NCI-H146 (cell line): ENCODE measurements at regions not wholly inside any gene's neighbourhood (a gene's known extent, or its start where the extent isn't known, plus 50 kb on each side); places are given as distances from the start of the nearest gene placed in this dataset.
A peak's percentile ranks its signal among the peaks of the same experiment; 100 is the strongest.

Experiments used
- DNase-seq: peaks from one replicate; lab custom pipeline; 2025; lab: John Stamatoyannopoulos, UW

DNA sequence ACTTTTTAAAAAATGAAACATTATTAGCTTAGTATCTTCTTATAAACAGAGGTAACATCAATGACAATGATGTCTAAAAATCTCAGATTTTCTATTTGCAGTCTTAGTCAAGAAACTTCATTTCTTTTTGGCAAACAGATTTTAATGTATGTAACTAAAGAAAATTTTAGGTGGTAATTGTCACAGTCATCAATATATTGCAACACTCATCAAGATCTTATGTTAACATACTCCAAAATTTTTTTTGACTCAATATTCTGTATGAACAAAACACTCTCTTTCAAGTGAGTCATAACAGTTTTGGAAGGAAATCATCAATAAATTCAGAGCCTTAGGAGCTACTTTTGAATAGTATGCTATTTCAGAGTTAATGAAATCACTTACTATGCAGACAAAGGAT lies 1507.6 kb downstream of the SLITRK1 start:
- DNase-seq = no peak

GRCh38 chr13:82370316-82370715 lies 1512.0 kb downstream of the SLITRK1 start:
- no peak for DNase-seq

- DNase-seq = no peak
Observed at GRCh38 chr13:82364525-82364924, 1517.7 kb downstream of the SLITRK1 start.

GRCh38 chr13:82358284-82358683 lies 1524.0 kb downstream of the SLITRK1 start:
- DNase-seq = no peak

DNA sequence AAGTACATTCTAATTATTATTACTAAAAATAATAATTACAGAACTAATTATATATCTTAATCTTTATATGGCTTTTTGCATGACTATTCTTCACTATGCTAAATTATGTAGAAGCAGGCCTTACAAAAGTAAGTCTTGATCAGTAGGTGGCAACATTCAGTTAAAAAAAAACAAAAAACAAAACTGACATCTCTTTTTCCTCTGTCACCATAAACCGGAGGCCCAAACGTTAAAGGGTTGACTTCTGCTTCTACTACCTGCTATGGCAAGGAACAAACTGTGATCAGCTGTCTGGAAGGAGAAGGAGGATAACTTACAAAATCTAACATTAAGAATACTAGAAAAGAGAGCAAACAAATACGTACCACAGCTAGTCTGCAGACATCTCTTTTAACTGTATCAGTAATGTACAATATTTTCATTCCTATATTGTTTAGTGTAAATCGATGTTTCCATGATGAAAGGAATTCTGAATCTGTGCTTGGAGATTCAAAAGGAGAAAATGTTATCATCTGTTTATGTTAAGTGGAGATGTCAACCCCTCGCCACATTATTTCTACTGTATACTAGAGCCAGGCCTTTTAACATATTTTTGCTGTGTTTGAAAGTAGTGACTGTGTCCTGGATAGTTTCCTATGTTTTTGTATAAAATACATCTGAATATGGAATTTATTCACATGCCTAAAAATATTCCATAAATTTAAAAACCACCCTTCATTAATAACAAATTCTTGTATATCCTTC lies 1525.4 kb downstream of the SLITRK1 start:
- DNase-seq = no peak

- no peak for DNase-seq
Observed at GRCh38 chr13:82344867-82345266, 1537.4 kb downstream of the SLITRK1 start.

GRCh38 chr13:82341116-82341515 lies 1541.2 kb downstream of the SLITRK1 start:
- no peak for DNase-seq

DNA sequence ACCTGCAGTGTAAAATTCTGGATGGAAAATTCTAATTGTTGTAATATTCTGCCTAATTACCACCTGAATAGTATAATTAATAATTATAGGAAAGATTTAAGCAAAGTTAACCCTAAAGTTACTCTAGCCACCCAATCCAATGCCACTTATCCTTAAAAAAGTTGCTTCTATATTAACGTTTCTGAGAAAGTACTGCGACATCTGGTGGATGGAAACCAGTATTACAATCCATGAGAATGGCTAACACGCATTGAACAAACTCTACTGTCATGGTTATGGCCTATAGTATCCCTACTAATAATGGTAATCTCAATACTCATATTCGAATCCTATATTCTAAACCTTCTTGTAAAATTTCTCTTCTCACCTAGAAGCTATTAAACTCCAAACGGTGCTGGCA lies 1551.8 kb downstream of the SLITRK1 start:
- DNase-seq = no peak

DNA sequence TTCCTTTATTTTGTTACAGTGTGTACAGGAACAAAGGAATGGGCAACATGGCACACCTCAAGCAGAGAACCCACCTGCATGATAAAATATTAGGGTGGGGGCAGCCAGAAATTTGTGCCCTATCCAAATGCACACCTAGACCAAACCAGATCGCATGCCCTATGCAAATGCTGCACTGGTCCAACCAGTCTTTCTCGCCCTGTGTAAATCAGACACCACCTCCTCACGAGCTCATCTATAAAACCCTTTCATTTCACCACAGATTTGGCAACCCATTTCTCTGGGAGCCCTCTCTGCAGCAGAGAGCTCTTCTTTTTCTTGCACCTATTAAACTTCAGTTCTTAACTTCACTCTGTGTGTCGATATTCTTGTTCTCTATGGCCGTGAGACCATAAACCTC lies 1559.2 kb downstream of the SLITRK1 start:
- peak; percentile 6 for DNase-seq

GRCh38 chr13:82305588-82305987 lies 1576.7 kb downstream of the SLITRK1 start:
- DNase-seq = no peak

- no peak for DNase-seq
Observed at GRCh38 chr13:82298106-82298505, 1584.2 kb downstream of the SLITRK1 start.

DNA sequence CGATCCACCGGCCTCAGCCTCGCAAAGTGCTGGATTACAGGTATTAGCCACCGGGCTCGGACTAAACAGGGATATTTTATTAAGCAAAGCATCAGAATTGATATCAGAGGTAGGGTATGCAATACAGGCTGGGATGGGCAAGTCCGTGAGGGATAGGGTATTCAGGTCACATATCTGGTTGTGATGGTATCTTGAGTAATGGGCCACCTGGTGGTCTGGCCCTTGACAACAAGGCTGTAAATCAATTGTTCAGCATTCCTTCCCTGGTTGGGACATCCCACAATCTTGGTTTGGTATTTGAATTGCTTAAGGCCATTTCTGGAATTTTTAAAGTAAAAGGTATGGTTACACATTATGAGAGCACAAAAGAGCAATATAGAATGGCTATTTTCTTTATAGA lies 1588.0 kb downstream of the SLITRK1 start:
- no peak for DNase-seq

DNA sequence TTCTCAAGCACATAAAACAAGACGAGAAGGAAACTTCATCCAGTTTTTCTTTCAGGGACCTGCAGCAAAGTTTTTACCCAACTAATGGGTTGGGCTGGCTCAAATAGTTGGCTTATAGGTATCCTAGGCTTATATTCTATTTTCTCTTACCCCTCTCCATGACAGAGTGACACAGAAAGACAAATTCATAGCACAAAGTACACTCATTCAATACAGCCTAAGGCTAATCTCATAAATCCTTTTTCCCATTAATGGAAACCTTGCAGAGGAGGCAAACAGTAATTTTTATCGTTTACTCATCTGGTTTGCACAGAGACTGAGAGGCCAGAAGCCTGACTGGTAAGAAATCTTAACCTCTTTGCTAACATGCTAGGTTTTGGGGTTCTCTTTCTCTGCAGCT lies 1589.9 kb downstream of the SLITRK1 start:
- no peak for DNase-seq

DNA sequence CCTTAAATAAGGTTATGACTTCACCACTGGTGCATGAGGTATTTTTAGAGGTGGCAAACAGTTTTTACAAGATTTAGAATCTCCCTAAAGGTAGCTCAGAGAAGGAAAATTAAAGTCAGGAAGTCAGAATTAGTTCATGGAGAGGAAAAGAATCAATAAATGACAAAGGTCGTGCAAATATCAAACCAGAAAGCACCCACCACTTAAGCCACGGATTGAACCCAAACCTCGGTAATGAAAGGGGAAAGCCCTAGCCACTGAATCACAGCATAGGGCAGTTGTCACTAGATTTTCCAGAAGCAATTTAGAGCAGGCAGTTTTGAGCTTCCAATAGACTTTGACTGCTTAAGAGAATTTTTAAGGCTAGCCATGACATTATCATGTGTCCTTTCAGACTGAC lies 1590.4 kb downstream of the SLITRK1 start:
- DNase-seq = no peak

DNA sequence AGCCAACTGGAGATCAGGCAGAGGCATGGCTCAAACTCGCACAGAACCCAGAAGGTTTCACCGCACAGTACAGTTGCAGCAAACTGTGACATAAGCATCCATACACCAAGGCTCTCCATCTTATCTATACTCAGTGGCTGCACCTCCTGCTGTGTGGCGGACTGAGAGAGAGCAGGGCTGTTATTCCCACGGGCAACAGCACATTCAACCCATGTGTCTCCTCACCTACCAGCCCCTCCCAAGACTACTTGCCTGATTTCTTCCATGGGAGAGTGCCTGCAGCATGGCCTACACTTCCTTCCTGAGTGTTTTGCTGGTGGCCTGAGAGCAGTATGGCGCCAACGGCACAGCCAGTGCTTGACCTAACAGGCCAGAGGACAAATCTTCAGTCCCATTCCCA lies 1606.6 kb downstream of the SLITRK1 start:
- no peak for DNase-seq

DNA sequence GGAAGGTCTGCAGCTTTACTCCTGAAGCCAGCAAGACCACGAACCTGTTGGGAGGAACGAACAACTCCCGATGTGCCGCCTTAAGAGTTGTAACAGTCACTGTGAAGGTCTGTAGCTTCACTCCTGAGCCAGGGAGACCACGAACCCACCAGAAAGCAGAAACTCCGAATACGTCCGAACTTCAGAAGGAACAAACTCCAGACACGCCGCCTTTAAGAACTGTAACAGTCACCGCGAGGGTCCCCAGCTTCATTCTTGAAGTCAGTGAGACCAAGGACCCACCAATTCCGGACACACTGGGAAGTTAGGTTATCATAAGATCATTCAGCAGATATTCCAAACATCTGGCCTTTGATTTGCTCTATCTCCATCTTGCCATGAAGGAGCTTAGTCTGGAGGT lies 1623.0 kb downstream of the SLITRK1 start:
- DNase-seq = no peak

GRCh38 chr13:82257790-82258507 lies 1624.3 kb downstream of the SLITRK1 start:
- DNase-seq = no peak

DNA sequence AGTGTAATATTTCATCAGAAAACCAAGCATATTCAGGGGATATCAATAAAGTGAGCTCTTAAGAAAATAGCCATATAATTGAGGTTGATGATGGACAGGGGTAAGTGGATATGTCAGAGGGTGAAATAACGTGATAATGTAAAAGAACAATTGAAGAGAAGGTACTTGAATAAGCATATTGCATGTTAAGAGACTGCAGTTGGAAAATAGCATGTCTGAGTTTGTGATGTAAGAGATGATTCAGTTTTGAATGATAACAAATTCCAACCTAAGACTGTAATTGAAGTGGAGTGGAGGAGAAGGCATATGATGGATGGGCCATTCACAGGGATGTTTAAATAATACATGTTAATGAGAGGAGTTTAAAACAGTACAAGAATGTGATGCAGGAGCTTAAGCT lies 1633.5 kb downstream of the SLITRK1 start:
- no peak for DNase-seq

DNA sequence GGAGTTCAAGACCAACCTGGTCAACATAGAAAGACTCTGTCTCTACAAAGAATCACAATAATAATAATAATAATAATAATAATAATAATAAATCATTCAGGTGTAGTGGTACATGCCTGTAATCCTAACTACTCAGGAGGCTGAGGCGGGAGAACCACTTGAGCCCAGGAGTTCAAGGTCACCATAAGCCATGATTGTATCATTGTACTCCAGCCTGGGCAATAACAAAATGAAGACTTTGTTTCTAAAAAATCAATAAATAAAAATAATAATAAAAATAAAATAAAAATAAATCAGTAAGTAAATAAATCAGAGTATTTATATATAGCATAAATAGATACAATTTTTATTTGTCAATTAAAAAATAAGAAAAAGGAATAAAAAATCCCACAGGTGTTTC lies 1636.4 kb downstream of the SLITRK1 start:
- DNase-seq = no peak

- no peak for DNase-seq
Observed at GRCh38 chr13:82224806-82225205, 1657.5 kb downstream of the SLITRK1 start.

GRCh38 chr13:82221621-82222020 lies 1660.7 kb downstream of the SLITRK1 start:
- DNase-seq = no peak

DNA sequence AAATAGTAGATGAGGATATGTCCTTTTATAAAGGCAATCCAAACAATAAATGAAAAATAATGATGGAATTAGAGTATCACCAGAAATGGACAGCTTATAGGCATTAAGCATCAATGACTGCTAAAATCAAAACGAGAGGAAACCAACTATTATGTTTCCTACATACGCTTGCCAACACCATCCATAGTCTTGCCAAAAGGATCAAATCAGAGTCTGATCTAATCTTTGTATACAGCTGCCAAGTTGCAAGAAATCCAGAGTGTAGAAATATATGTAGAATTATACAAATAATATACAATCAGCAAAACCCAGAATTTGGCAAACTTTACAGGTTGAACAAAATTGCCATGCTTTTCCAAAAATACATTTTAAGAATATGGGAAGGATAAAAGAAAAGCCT lies 1661.6 kb downstream of the SLITRK1 start:
- no peak for DNase-seq

DNA sequence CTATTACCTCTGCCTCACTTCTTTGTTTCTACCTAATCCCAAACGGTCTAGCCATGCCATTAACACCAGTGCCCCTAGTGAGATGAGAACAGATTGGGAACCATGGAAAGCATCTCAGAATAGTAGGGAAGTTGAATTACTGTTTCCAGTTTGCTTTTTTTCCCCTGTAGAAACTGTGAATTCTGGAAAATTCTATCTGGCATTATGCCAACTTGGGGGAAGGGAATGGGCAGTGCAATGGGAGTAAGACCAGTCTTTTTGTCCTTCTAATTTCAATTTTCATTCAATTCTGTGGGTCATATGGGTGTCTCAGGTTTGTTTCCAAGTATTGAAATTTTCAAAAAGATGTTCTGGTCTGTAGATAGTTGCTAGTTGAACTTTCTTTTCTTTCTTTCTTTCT lies 1666.1 kb downstream of the SLITRK1 start:
- DNase-seq = no peak

DNA sequence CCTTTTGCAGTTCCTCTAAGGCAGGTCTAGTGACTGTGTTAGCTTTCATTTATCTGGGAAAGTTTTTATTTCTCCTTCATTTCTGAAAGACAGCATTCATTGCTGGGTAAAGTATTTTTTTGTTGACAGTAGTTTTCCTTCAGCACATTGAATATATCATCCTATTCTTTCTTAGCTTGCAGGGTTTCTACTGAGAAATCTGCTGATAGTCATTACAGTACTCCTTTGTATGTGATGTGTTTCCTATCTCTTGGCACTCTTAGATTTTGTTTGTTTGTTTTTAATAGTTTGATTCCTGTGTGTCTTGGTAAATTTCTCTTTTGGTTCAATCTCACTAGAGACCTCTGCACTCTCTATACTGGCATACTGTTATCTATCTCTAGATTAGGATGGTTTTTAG lies 1667.9 kb downstream of the SLITRK1 start:
- DNase-seq = no peak
